ENCODE measurements at regions not wholly inside any gene's neighbourhood (a gene's known extent, or its start where the extent isn't known, plus 50 kb on each side); places are given as distances from the start of the nearest gene placed in this dataset.

GRCh38 chr21:23009360-23009759, 2011.2 kb downstream of the NCAM2 start:
- no peak for TF ChIP-seq POLR2AphosphoS5 (IDR thresholded peaks at IDR 0.05; ENCODE audit: low read depth, low read length)
- no peak for TF ChIP-seq FOXP2 (optimal IDR thresholded peaks at IDR 0.05; ENCODE audit: borderline replicate concordance, extremely low read depth, extremely low read length, insufficient read depth)
- TF ChIP-seq TAF1 (IDR thresholded peaks at IDR 0.05; ENCODE audit: borderline replicate concordance, insufficient read depth, low read length): no peak
- TF ChIP-seq REST (IDR thresholded peaks at IDR 0.05; ENCODE audit: insufficient read depth in 1 of 2, low read depth in 2 of 2, low read length in 2 of 2): no peak
- TF ChIP-seq SIN3A (IDR thresholded peaks at IDR 0.05; ENCODE audit: borderline replicate concordance, insufficient read depth, low read length): no peak

- TF ChIP-seq POLR2AphosphoS5 (IDR thresholded peaks at IDR 0.05; ENCODE audit: low read depth, low read length) (no peak), REST (IDR thresholded peaks at IDR 0.05; ENCODE audit: insufficient read depth in 1 of 2, low read depth in 2 of 2, low read length in 2 of 2) (no peak), FOXP2 (optimal IDR thresholded peaks at IDR 0.05; ENCODE audit: borderline replicate concordance, extremely low read depth, extremely low read length, insufficient read depth) (no peak), TAF1 (IDR thresholded peaks at IDR 0.05; ENCODE audit: borderline replicate concordance, insufficient read depth, low read length) (no peak), SIN3A (IDR thresholded peaks at IDR 0.05; ENCODE audit: borderline replicate concordance, insufficient read depth, low read length) (no peak)
Measured at GRCh38 chr21:23014021-23014420, 2015.8 kb downstream of the NCAM2 start.

- TF ChIP-seq TAF1 (IDR thresholded peaks at IDR 0.05; ENCODE audit: borderline replicate concordance, insufficient read depth, low read length): no peak
- TF ChIP-seq POLR2AphosphoS5 (IDR thresholded peaks at IDR 0.05; ENCODE audit: low read depth, low read length): no peak
- TF ChIP-seq REST (IDR thresholded peaks at IDR 0.05; ENCODE audit: insufficient read depth in 1 of 2, low read depth in 2 of 2, low read length in 2 of 2): no peak
- TF ChIP-seq SIN3A (IDR thresholded peaks at IDR 0.05; ENCODE audit: borderline replicate concordance, insufficient read depth, low read length): no peak
- TF ChIP-seq FOXP2 (optimal IDR thresholded peaks at IDR 0.05; ENCODE audit: borderline replicate concordance, extremely low read depth, extremely low read length, insufficient read depth): no peak
Measured at GRCh38 chr21:23016617-23017016, 2018.4 kb downstream of the NCAM2 start.

- no peak for TF ChIP-seq SIN3A (IDR thresholded peaks at IDR 0.05; ENCODE audit: borderline replicate concordance, insufficient read depth, low read length)
Measured at GRCh38 chr21:23017989-23018388, 2019.8 kb downstream of the NCAM2 start.

GRCh38 chr21:23020969-23021368, 2022.8 kb downstream of the NCAM2 start:
- no peak for TF ChIP-seq SIN3A (IDR thresholded peaks at IDR 0.05; ENCODE audit: borderline replicate concordance, insufficient read depth, low read length)
- TF ChIP-seq REST (IDR thresholded peaks at IDR 0.05; ENCODE audit: insufficient read depth in 1 of 2, low read depth in 2 of 2, low read length in 2 of 2): no peak
- no peak for TF ChIP-seq FOXP2 (optimal IDR thresholded peaks at IDR 0.05; ENCODE audit: borderline replicate concordance, extremely low read depth, extremely low read length, insufficient read depth)
- TF ChIP-seq TAF1 (IDR thresholded peaks at IDR 0.05; ENCODE audit: borderline replicate concordance, insufficient read depth, low read length): no peak
- no peak for TF ChIP-seq POLR2AphosphoS5 (IDR thresholded peaks at IDR 0.05; ENCODE audit: low read depth, low read length)
